NCI-H524 treated with DMSO at 0.1 percent for 48 hours (cell line): ENCODE measurements at regions not wholly inside any gene's neighbourhood (a gene's known extent, or its start where the extent isn't known, plus 50 kb on each side); places are given as distances from the start of the nearest gene placed in this dataset.
"Not testable (repeated sequence)": the region's sequence is repeated elsewhere in the genome, so short reads cannot be mapped to it uniquely, and the experiment has no call there.

Experiments
- DNase-seq: peaks from one replicate; lab custom pipeline; 2025; lab: John Stamatoyannopoulos, UW

DNA sequence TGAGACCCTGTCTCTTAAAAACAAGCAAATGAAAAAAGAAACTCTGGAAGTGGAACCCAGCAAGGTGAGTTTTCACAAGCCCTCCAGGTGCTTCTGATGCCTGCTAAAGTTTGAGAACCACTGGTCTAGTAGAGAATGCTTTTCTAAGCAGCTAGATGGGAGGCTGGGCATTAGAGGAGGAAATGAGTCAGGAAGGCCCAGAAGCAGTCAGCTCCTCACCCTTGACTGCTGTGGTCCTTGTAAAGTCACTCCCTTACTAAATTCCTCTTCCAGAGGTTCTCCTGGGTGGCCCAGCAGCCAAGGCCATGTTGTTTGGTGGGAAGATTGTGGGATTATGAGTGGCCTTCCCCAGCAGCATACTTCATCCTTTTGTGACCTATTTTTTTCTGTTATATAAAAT, 52.0 kb upstream of the FYN start:
- no peak for DNase-seq

- DNase-seq = no peak
Observed at GRCh38 chr6:111926731-111927302, 53.6 kb upstream of the FYN start.

DNA sequence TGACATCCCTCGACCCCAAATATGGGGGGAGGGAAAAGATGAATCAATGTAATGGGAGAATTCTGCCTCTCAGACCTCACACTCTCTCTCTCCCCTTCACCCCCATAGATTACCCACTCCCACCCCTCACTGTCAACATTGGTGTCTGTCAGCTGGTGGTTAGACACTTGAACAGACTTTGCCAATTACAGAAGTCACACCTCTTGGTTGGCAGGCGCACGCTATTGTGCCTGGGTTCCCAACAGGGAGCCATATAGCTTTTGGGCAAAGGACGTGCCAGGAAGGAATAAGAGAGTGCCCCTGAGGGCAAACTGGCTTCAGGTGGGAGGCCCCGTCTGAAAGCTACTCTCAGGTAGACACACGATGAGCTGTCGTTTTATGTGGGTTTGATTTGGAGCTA, 54.1 kb upstream of the FYN start:
- peak; percentile 81 for DNase-seq

DNA sequence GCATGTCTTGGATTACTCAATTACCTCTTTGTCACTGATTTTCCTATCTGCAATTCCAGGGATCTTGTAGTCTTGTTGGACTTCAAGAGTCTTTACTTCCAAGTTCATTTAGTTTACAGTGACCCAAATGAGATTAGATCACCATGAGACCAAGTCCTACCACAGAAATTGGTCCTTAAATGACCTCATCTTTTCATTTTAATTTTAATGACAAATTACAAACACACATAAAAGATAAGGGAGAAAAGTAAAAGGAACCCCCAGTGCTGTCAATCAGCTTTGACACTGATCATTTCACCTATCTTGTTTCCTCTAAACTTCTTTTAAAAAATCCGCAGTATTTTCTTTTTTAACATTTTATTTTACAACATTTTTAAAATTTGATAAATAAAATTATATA, 54.9 kb upstream of the FYN start:
- DNase-seq = no peak

DNA sequence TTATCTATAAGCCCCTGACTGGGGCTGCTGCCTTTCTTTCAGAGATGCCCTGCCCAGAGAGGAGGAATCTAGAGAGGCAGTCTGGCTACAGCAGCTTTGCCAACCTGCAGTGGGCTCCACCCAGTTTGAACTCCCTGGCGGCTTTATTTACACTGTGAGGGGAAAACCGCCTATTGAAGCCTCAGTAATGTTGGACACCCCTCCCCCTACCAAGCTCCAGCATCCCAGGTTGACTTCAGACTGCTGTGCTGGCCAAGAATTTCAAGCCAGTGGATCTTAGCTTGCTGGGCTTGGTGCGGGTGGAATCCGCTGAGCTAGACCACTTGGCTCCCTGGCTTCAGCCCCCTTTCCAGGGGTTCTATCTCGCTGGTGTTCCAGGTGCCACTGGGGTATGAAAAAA, 61.4 kb upstream of the FYN start:
- DNase-seq = not testable (repeated sequence)

- no peak for DNase-seq
Observed at GRCh38 chr6:111936718-111937117, 63.5 kb upstream of the FYN start.

- DNase-seq = no peak
Observed at GRCh38 chr6:111938710-111939109, 65.5 kb upstream of the FYN start.

GRCh38 chr6:111939902-111940301, 66.7 kb upstream of the FYN start:
- DNase-seq = no peak

DNA sequence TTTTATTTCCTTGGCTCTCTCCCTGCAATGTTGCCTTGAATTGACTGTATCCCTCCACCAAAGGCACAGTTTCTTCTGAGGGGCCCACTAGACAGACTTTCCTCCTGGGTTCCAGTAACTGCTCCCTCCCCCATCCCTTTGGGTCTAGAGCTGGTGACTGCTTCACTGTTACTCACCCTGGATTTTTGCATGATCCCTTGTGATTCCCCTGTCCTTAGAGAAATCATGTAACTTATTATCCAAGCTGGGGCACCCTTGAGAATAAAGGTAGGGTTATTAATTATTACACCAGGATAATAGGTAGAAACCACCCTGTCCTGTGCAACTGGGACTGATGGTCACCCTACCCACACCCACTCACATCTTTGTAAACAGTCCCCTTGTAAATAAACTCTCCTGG, 67.5 kb upstream of the FYN start:
- DNase-seq = no peak

GRCh38 chr6:111941686-111942330, 68.6 kb upstream of the FYN start:
- DNase-seq = no peak

- no peak for DNase-seq
Observed at GRCh38 chr6:111942561-111942960, 69.3 kb upstream of the FYN start.

DNA sequence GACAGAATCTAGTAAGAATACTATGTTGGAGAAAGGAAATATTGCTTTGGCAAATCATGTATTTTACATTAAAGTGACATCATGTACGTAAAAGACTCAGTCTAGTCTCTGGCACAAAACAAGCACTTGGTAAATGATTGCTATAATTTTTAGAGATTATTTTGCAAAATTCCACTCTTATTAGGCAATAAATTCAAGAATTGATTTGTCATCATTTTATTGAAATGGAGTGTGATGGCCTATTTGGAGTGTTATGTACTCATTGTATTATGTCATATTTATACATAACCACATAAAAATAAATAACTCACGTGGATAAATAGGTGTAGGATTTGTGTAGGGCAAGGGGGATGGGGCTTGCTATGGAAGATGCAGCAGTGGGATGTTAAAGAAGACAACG, 70.0 kb upstream of the FYN start:
- no peak for DNase-seq

- no peak for DNase-seq
Observed at GRCh38 chr6:111943726-111944125, 70.5 kb upstream of the FYN start.

DNA sequence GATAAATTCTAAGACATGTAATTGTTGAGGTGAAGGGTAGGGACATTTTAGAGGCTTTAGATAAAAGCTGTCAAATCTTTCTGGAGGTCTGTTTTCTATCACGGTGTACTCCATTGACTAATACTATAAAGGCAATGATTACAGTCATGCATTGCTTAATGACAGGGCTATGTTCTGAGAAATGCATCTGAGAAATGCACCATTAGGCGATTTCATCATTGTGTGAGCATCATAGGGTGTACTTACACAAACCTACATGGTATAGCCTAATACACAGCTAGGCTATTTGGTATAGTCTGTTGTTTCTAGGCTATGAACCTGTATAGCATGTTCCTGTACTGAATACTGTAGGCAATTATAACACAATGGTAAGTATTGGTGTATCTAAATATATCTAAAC, 71.3 kb upstream of the FYN start:
- no peak for DNase-seq

- DNase-seq = no peak
Observed at GRCh38 chr6:111949546-111949945, 76.3 kb upstream of the FYN start.

- not testable (repeated sequence) for DNase-seq
Observed at GRCh38 chr6:111949984-111950383, 76.7 kb upstream of the FYN start.

DNA sequence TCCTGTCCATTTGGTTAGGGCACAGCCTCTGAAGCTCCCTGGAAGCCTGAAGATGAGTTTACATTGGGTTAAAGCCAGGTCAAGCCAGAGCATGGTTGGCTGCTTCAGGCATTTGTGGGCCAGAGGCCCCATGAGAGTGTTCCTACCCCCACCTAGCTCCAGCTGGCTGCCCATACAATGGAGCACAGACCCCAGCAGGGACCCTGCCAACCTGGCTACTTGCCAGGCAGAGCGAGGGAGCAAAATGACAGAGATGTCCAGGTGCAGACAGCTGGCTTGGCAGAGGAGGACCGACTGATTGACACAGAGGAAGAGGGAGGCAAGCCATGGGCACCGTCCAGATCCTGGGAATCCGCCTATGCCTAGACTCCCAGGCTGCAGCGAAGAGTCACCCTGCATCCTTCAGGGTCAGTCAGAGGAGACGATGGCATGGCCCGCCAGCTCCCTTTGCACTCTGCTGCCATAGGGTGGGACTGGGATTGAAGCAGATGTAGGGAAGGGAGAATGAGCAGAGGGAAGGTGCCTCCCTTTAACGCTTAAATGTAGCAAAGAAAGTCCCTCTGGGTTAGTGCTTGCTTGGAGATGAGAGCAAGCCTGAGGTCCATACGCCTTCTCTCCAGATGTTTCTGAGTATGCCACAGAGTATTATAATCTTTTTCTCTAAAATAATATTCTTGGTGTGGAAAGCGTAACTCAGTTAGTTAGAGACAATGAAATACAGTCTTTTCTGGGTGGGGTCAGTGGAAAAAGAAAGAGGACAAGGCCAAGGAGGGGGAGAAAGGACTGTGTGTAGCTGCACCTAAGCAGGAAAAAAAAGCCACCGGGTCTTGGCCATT, 77.6 kb upstream of the FYN start:
- DNase-seq = peak; percentile 18

GRCh38 chr6:111951497-111952085, 78.3 kb upstream of the FYN start:
- no peak for DNase-seq

GRCh38 chr6:111952274-111952673, 79.0 kb upstream of the FYN start:
- DNase-seq = no peak

- DNase-seq = no peak
Observed at GRCh38 chr6:111952821-111953540, 79.7 kb upstream of the FYN start.

DNA sequence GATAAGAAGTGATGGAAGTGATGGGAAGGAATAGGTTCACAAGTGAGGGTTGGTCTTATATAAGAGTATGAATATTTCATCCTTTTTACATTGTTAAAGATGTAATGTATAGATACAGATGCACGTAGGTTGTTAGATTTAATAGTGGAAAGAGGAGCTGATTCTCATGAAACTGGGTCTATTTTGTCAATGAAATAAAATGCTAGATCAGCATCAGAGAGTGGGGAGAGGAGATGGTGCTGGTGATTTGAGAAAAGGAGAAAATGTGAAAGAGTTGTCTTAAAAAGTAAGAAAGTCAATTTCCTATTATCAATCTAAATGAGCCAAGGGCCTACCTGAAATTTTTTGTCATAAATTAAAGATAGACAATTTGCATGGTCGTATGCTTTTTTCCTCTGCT, 82.8 kb upstream of the FYN start:
- DNase-seq = no peak

DNA sequence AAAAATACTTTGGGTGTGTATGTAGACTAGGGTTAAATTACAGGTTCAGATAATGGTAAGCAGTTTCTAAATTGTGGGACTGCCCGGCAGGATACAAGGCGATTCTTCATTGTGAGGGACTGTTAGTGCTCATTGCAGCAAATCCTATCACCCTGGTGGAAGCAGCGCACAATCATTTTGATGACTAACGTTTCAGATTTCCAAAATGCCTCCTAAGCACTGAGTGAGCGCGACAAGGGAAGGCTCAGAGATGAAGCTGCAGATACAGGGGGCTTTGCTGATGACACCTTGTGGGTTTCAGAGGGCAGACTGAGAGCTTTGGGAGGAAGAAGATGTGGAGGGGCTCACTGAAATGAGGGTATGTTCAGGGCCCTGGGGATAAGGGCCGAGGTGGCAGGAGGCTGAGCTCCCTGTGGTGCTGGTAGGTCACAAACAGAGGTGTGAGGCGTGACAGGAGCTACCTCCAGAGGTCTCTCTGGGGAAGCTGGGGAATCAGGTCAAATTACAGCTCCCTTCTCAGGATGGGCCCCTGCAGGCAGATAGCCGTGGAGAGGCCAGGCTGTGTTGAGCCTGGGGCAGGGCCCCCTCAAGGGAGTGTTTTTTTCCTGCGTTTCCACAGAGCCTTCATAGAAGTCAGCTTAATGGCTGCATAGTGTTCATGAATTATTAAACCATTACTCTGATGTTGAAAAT, 84.5 kb upstream of the FYN start:
- peak; percentile 20 for DNase-seq
